Naive thymus-derived CD4-positive, alpha-beta T cell (primary cell): ENCODE measurements at regions not wholly inside any gene's neighbourhood (a gene's known extent, or its start where the extent isn't known, plus 50 kb on each side); places are given as distances from the start of the nearest gene placed in this dataset.

Source experiments
- ATAC-seq: fragments of 150-1000 bp; cut with Tn5 transposase; 2 replicates; pipeline ENCODE4 v1.10.0; 2021; ENCODE audit warnings: mild to moderate bottlenecking, moderate library complexity
- CTCF ChIA-PET: fragments of 350-600 bp; sonication (Branson Sonifier 250); formaldehyde crosslinking; loops from one replicate; lab custom pipeline; 2021; ENCODE audit warnings: antibody characterized with exemption; lab: Charles Lee
- POLR2A ChIA-PET: fragments of 350-600 bp; sonication (Branson Sonifier 250); formaldehyde crosslinking; loops from one replicate; lab custom pipeline; 2021; ENCODE audit warnings: antibody characterized with exemption, inconsistent platforms; lab: Charles Lee
- DNase-seq, 9 donors: peaks; one replicate each; pipeline versions ENCODE4 v3.0.0 to v3.0.0-alpha.2; 2020 to 2022; ENCODE audit warnings: mixed read lengths in 1 of 9
- H3K27ac ChIP-seq: one replicate; pipeline ENCODE4 v1.7.0; 2013; ENCODE audit warnings: mild to moderate bottlenecking, low read depth, low read length, moderate library complexity
- H3K27me3 ChIP-seq, 2 donors: one replicate each; pipeline ENCODE4 v1.7.0; 2013; ENCODE audit warnings: low read length in 2 of 2, mild to moderate bottlenecking in 2 of 2, moderate library complexity in 2 of 2; ENCODE audit not compliant: control insufficient read depth in 2 of 2, insufficient read depth in 2 of 2
- H3K36me3 ChIP-seq, 3 experiments: 1 replicate in 2 of 3; 2 replicates in 1 of 3; pipeline ENCODE4 v1.7.0; 2013; ENCODE audit warnings: low read length in 3 of 3, mild to moderate bottlenecking in 3 of 3, moderate library complexity in 1 of 3; ENCODE audit not compliant: insufficient read depth in 3 of 3, control insufficient read depth in 2 of 3
- H3K4me1 ChIP-seq, 2 donors: one replicate each; pipeline ENCODE4 v1.7.0; 2013; ENCODE audit warnings: low read length in 2 of 2, mild to moderate bottlenecking in 2 of 2, moderate library complexity in 1 of 2; ENCODE audit not compliant: control insufficient read depth in 2 of 2, insufficient read depth in 2 of 2
- H3K4me3 ChIP-seq: 2 replicates; pipeline ENCODE4 v1.7.0; 2013; ENCODE audit warnings: mild to moderate bottlenecking, low read length
- H3K9me3 ChIP-seq, 3 experiments: 1 replicate in 2 of 3; 2 replicates in 1 of 3; pipeline ENCODE4 v1.7.0; 2013; ENCODE audit warnings: low read length in 3 of 3; ENCODE audit not compliant: control insufficient read depth in 2 of 3
- H3K27ac Mint-ChIP-seq, 9 donors: one replicate each; pipeline ENCODE4 v1.8.0; 2020 to 2022; ENCODE audit warnings: mixed read lengths in 9 of 9, mild to moderate bottlenecking in 8 of 9, moderate library complexity in 5 of 9, inconsistent platforms in 2 of 9
- H3K27me3 Mint-ChIP-seq, 5 donors: one replicate each; pipeline ENCODE4 v1.8.0; 2021 to 2022; ENCODE audit warnings: mixed read lengths in 5 of 5, mild to moderate bottlenecking in 1 of 5
- H3K36me3 Mint-ChIP-seq, 5 donors: one replicate each; pipeline ENCODE4 v1.8.0; 2020 to 2022; ENCODE audit warnings: mixed read lengths in 5 of 5, mild to moderate bottlenecking in 3 of 5, inconsistent platforms in 1 of 5
- H3K4me1 Mint-ChIP-seq, 7 donors: one replicate each; pipeline ENCODE4 v1.8.0; 2020 to 2022; ENCODE audit warnings: mixed read lengths in 7 of 7, mild to moderate bottlenecking in 3 of 7, inconsistent platforms in 1 of 7
- H3K4me3 Mint-ChIP-seq, 10 donors: one replicate each; pipeline ENCODE4 v1.8.0; 2020 to 2022; ENCODE audit warnings: mild to moderate bottlenecking in 10 of 10, mixed read lengths in 10 of 10, moderate library complexity in 6 of 10, inconsistent platforms in 2 of 10
- H3K9me3 Mint-ChIP-seq, 11 donors: one replicate each; pipeline ENCODE4 v1.8.0; 2020 to 2022; ENCODE audit warnings: mixed read lengths in 11 of 11, mild to moderate bottlenecking in 4 of 11, inconsistent platforms in 1 of 11, moderate library complexity in 1 of 11
- intact Hi-C, 2 donors: fragments of 100-400 bp; cut with micrococcal nuclease; formaldehyde crosslinking; loops; one replicate each; pipeline ENCODE4 v1.15.1; 2023

DNA sequence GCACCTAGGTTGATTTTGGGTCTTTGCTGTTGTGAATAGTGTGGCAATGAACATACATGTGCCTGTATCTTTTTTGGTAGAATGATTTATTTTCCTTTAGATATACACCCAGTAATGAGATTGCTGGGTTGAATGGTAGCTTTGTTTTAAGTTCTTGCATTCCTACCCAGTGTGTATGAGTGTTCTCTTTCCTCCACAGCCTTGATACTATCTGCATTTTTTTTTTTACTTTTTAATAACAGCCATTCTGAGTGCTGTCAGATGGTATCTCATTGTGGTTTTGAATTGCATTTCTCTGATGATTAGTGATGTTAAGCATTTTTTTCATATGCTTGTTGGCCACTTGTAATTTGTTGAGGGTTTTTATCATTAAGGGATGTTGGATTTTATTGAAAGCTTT, 351.8 kb upstream of the GNPDA2 start:
- H3K27me3 ChIP-seq: no peaks in the 10 kb centered on the region
- ATAC-seq (no peak), DNase-seq (no peak)
- intact Hi-C loops: no loop called here
- Mint-ChIP-seq H3K9me3 (peaks cover 3 to 27% (median 13%) of the 10 kb centered on the region in 11 donors), H3K27me3 (no peaks in the 10 kb centered on the region), H3K36me3 (no peaks in the 10 kb centered on the region), H3K27ac (no peak overlapping the region), H3K4me1 (no peaks in the 10 kb centered on the region), H3K4me3 (no peak overlapping the region)
- POLR2A ChIA-PET: interaction anchor here (0.7 kb wide), 1 partner anchor 9 kb away, joined by 3 read pairs; no protein-coding TSS in a partner anchor
- H3K36me3 ChIP-seq: no peaks in the 10 kb centered on the region
- H3K9me3 ChIP-seq: no peaks in the 10 kb centered on the region
- no peak overlapping the region for H3K27ac ChIP-seq
- no peak overlapping the region for H3K4me3 ChIP-seq
- CTCF ChIA-PET: no interaction called here
- H3K4me1 ChIP-seq: no peaks in the 10 kb centered on the region

DNA sequence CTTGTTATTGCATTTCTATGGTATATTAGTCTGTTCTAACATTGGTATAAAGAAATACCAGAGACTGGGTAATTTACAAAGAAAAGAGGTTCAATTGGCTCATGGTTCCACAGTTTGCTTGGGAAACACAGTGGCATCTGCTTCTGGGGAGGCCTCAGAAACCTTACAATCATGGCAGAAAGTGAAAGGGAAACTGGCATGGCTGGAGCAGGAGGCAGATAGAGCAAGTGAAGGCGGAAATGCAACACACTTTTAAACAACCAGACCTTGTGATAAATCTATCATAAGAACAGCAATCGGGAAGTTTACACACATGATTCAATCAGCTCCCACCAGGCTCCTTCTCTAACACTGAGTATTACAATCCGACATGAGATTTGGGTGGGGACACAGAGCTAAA, 346.6 kb upstream of the GNPDA2 start:
- no peaks in the 10 kb centered on the region for H3K9me3 ChIP-seq
- H3K4me1 Mint-ChIP-seq: no peaks in the 10 kb centered on the region
- ATAC-seq: no peak
- ChIA-PET CTCF (no interaction called here), POLR2A (no interaction called here)
- no peak overlapping the region for H3K27ac ChIP-seq
- H3K9me3 Mint-ChIP-seq: peaks cover 2 to 23% (median 6%) of the 10 kb centered on the region in 11 donors
- no peaks in the 10 kb centered on the region for H3K27me3 ChIP-seq
- DNase-seq: no peak
- intact Hi-C loops: no loop called here
- H3K27ac Mint-ChIP-seq: no peak overlapping the region
- no peaks in the 10 kb centered on the region for H3K36me3 ChIP-seq
- no peaks in the 10 kb centered on the region for H3K27me3 Mint-ChIP-seq
- no peak overlapping the region for H3K4me3 ChIP-seq
- no peak overlapping the region for H3K4me3 Mint-ChIP-seq
- no peaks in the 10 kb centered on the region for H3K36me3 Mint-ChIP-seq
- no peaks in the 10 kb centered on the region for H3K4me1 ChIP-seq

DNA sequence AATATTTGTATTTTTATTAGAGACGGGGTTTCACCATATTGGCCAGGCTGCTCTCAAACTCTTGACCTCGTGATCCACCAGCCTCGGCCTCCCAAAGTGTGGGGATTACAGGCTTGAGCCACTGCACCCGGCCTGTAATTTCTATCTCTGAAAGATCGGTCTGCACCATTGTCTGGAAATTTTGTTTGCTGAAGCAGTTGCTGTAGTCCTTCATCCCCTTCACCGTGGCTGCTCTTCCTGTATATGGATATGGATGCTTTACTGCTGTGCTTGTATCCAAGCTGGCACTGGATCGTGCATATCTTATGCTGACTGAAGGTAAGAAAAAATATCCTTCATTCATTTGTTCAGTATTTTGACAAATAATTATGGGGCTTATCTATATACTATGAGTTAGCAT, 338.4 kb upstream of the GNPDA2 start:
- H3K36me3 Mint-ChIP-seq: peaks cover 0 to 3% (median 0%) of the 10 kb centered on the region in 5 donors
- H3K9me3 Mint-ChIP-seq: peaks cover 6 to 31% (median 12%) of the 10 kb centered on the region in 11 donors
- intact Hi-C loops: no loop called here
- no peak for ATAC-seq
- no peak overlapping the region for H3K4me3 Mint-ChIP-seq
- H3K4me3 ChIP-seq: no peak overlapping the region
- no peaks in the 10 kb centered on the region for H3K4me1 Mint-ChIP-seq
- DNase-seq: no peak
- no peaks in the 10 kb centered on the region for H3K9me3 ChIP-seq
- H3K4me1 ChIP-seq: no peaks in the 10 kb centered on the region
- no peaks in the 10 kb centered on the region for H3K27me3 Mint-ChIP-seq
- H3K27ac ChIP-seq: no peak overlapping the region
- ChIA-PET CTCF (no interaction called here), POLR2A (no interaction called here)
- H3K36me3 ChIP-seq: no peaks in the 10 kb centered on the region
- no peaks in the 10 kb centered on the region for H3K27me3 ChIP-seq
- no peak overlapping the region for H3K27ac Mint-ChIP-seq

DNA sequence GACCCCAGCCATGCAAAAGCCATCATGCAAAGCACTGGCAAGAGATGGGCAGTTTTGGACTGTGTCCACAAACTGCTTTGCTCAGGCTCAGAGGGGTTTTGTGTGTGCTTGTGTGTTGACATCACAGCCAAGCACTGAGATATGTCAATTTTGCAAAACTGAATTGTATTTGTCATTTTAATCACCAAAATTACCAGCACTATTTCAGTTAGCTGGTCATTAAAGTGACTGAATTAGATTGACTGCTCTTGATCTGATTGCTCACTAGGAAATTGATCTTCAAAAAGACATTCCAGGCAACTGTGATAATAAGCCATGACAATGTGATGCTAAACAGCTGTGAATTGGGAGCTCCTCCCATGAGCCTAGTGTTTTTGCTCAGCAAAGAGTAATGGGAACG, 337.3 kb upstream of the GNPDA2 start:
- no peak overlapping the region for H3K27ac ChIP-seq
- H3K27ac Mint-ChIP-seq: no peak overlapping the region
- intact Hi-C loops: no loop called here
- DNase-seq (no peak), ATAC-seq (no peak)
- no peaks in the 10 kb centered on the region for H3K4me1 ChIP-seq
- no peaks in the 10 kb centered on the region for H3K9me3 ChIP-seq
- H3K4me3 Mint-ChIP-seq: no peak overlapping the region
- H3K36me3 ChIP-seq: no peaks in the 10 kb centered on the region
- no peaks in the 10 kb centered on the region for H3K27me3 ChIP-seq
- POLR2A ChIA-PET: no interaction called here
- H3K9me3 Mint-ChIP-seq: peaks cover 3 to 25% (median 12%) of the 10 kb centered on the region in 11 donors
- CTCF ChIA-PET: no interaction called here
- H3K4me1 Mint-ChIP-seq: no peaks in the 10 kb centered on the region
- no peak overlapping the region for H3K4me3 ChIP-seq
- H3K36me3 Mint-ChIP-seq: peaks cover 0 to 3% (median 0%) of the 10 kb centered on the region in 5 donors
- H3K27me3 Mint-ChIP-seq: no peaks in the 10 kb centered on the region

DNA sequence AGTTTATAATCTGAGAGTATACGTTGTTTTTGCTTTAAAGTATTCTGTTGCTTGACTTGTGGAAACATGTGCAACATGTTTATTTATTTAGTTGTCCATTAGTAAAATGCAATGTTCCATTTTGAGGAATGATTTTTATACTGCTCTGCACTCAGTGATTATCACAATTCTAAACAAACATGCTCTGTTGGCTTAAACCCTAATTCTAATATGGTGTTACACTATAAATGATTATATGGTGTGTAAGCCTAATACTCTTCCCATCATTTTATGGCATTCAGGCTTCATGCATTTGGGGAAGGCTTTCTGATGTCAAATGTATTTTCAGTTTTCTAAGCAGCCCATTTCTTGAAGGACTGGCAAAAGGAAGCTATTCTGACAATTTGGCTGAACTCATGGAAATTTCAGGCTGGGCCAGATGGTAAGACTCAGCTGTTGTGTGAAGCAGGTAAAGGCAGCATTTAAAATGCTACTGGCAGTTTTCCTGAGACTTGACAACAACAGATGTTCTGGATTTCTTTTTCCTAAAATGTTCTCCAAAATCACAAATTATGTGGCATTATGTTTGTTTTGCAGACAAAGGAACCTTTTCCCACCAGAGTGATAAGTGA, 336.7 kb upstream of the GNPDA2 start:
- no peaks in the 10 kb centered on the region for H3K36me3 ChIP-seq
- no peak overlapping the region for H3K27ac ChIP-seq
- CTCF ChIA-PET: no interaction called here
- ATAC-seq (no peak), DNase-seq (no peak)
- H3K4me3 ChIP-seq: no peak overlapping the region
- H3K36me3 Mint-ChIP-seq: peaks cover 0 to 3% (median 0%) of the 10 kb centered on the region in 5 donors
- H3K9me3 Mint-ChIP-seq: peaks cover 3 to 23% (median 14%) of the 10 kb centered on the region in 11 donors
- H3K4me3 Mint-ChIP-seq: no peak overlapping the region
- intact Hi-C loops: no loop called here
- H3K27ac Mint-ChIP-seq: no peak overlapping the region
- H3K4me1 ChIP-seq: no peaks in the 10 kb centered on the region
- no peaks in the 10 kb centered on the region for H3K27me3 ChIP-seq
- POLR2A ChIA-PET: no interaction called here
- H3K9me3 ChIP-seq: no peaks in the 10 kb centered on the region
- H3K27me3 Mint-ChIP-seq: no peaks in the 10 kb centered on the region
- H3K4me1 Mint-ChIP-seq: no peaks in the 10 kb centered on the region

DNA sequence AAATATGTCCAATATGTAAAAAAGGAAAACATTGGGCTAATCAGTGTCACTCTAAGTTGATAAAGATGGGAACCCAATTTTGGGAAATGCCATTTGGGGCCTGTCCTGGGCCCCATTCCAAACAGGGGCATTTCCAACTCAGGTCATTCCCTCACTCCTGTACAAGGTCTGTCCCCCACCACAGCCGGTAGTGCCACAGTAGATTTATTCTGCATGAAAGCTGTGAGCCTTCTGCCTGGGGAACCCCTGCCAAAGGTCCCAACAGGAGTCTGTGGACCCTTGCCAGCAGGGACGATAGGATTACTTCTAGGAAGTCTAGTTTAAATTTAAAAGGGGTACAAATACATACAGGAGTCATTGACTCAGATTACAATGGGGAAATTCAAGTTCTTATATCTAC, 317.6 kb upstream of the GNPDA2 start:
- no peak overlapping the region for H3K4me3 Mint-ChIP-seq
- H3K9me3 Mint-ChIP-seq: peaks cover 6 to 27% (median 15%) of the 10 kb centered on the region in 11 donors
- no peak overlapping the region for H3K27ac ChIP-seq
- CTCF ChIA-PET: no interaction called here
- no peaks in the 10 kb centered on the region for H3K4me1 Mint-ChIP-seq
- no peaks in the 10 kb centered on the region for H3K27me3 ChIP-seq
- POLR2A ChIA-PET: no interaction called here
- H3K4me3 ChIP-seq: no peak overlapping the region
- H3K36me3 ChIP-seq: no peaks in the 10 kb centered on the region
- H3K9me3 ChIP-seq: peaks cover 0 to 6% (median 0%) of the 10 kb centered on the region in 3 experiments
- H3K4me1 ChIP-seq: no peaks in the 10 kb centered on the region
- H3K27ac Mint-ChIP-seq: no peak overlapping the region
- intact Hi-C loops: no loop called here
- ATAC-seq (no peak), DNase-seq (no peak)
- no peaks in the 10 kb centered on the region for H3K27me3 Mint-ChIP-seq
- H3K36me3 Mint-ChIP-seq: peaks cover 0 to 3% (median 3%) of the 10 kb centered on the region in 5 donors

DNA sequence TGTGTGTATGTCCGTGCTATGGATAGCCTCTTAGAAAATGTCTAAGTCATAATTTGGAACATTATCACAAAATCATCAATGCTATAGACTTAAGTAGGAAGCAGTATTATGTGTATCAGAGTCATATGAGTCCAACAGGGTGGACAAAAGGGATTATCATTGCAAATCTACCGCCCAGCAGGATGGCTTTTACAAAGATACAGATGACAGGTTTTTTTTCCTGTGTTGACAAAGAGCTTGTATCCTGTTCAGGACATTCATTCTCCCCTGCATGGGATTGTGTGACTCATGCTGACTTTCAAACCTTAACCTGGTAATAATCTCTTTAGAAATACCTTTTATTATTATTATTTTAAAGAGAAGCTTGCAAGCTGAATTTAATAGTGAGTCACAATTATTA, 310.3 kb upstream of the GNPDA2 start:
- Histone ChIP-seq H3K27ac (no peak overlapping the region), H3K4me1 (no peaks in the 10 kb centered on the region), H3K4me3 (no peak overlapping the region), H3K36me3 (no peaks in the 10 kb centered on the region), H3K27me3 (no peaks in the 10 kb centered on the region), H3K9me3 (peaks cover 0 to 3% (median 0%) of the 10 kb centered on the region in 3 experiments)
- H3K4me3 Mint-ChIP-seq: no peak overlapping the region
- intact Hi-C loops: no loop called here
- no peak overlapping the region for H3K27ac Mint-ChIP-seq
- no peaks in the 10 kb centered on the region for H3K36me3 Mint-ChIP-seq
- ChIA-PET CTCF (no interaction called here), POLR2A (no interaction called here)
- ATAC-seq (no peak), DNase-seq (no peak)
- H3K27me3 Mint-ChIP-seq: no peaks in the 10 kb centered on the region
- no peaks in the 10 kb centered on the region for H3K4me1 Mint-ChIP-seq
- H3K9me3 Mint-ChIP-seq: peaks cover 0 to 19% (median 0%) of the 10 kb centered on the region in 11 donors
